HEK293 (cell line): ENCODE measurements at regions not wholly inside any gene's neighbourhood (a gene's known extent, or its start where the extent isn't known, plus 50 kb on each side); places are given as distances from the start of the nearest gene placed in this dataset.

Source experiments
- CTCF ChIA-PET: fragments of 350-600 bp; formaldehyde crosslinking; extraction: SDS; loops from one replicate; lab custom pipeline; 2021; ENCODE audit warnings: antibody characterized with exemption; lab: Yijun Ruan, JAX
- POLR2A ChIA-PET: fragments of 300-600 bp; formaldehyde crosslinking; extraction: SDS; loops from one replicate; lab custom pipeline; 2020; ENCODE audit warnings: antibody characterized with exemption, inconsistent platforms; lab: Yijun Ruan, JAX
- H3K27ac ChIP-seq: fragments of 200-500 bp; sonication (Bioruptor generic); 2 replicates; pipeline ENCODE4 v1.5.1; 2014; ENCODE audit warnings: low read depth, low read length, control low read depth, inconsistent platforms; ENCODE audit errors: extremely low read depth
- H3K36me3 ChIP-seq, 2 experiments: fragments of 200-500 bp in 1 of 2; sonication (Bioruptor generic) in 1 of 2; 1 replicate in 1 of 2; 2 replicates in 1 of 2; pipeline ENCODE4 v1.5.1; 2014 to 2017; ENCODE audit warnings: inconsistent platforms in 2 of 2, low read length in 2 of 2; ENCODE audit not compliant: control insufficient read depth in 2 of 2, insufficient read depth in 1 of 2
- H3K4me1 ChIP-seq: fragments of 200-500 bp; sonication (Bioruptor generic); 2 replicates; pipeline ENCODE4 v1.5.1; 2014; ENCODE audit warnings: mild to moderate bottlenecking, low read length, inconsistent platforms; ENCODE audit not compliant: control insufficient read depth, insufficient read depth
- H3K4me3 ChIP-seq: 2 replicates; pipeline ENCODE4 v1.5.1; 2011; ENCODE audit warnings: low read depth, mild to moderate bottlenecking, control low read depth, low read length, moderate library complexity
- H3K9me3 ChIP-seq: fragments of 200-500 bp; sonication (Bioruptor generic); 2 replicates; pipeline ENCODE4 v1.5.1; 2014; ENCODE audit warnings: low read depth, low read length, inconsistent platforms; ENCODE audit not compliant: control insufficient read depth, insufficient read depth
- ATF2 ChIP-seq: fragments of 450-650 bp; formaldehyde crosslinking; IDR thresholded peaks from 2 replicates; pipeline ENCODE4 v1.5.1; 2016; ENCODE audit warnings: missing biosample characterization, missing genetic modification characterization, low read depth
- BCL11A ChIP-seq: fragments of 450-650 bp; formaldehyde crosslinking; IDR thresholded peaks from 2 replicates; pipeline ENCODE4 v1.5.1; 2016; ENCODE audit warnings: low read depth, missing biosample characterization, missing genetic modification characterization
- GFI1B ChIP-seq: fragments of 450-650 bp; formaldehyde crosslinking; IDR thresholded peaks from 2 replicates; pipeline ENCODE4 v1.5.1; 2016; ENCODE audit warnings: missing biosample characterization, missing genetic modification characterization
- GLIS1 ChIP-seq: fragments of 450-650 bp; formaldehyde crosslinking; IDR thresholded peaks from 2 replicates; pipeline ENCODE4 v1.5.1; 2016; ENCODE audit warnings: missing biosample characterization, missing genetic modification characterization
- IKZF3 ChIP-seq: fragments of 450-650 bp; IDR thresholded peaks from 2 replicates; pipeline ENCODE4 v1.5.0; 2018; ENCODE audit warnings: missing biosample characterization, mild to moderate bottlenecking, missing genetic modification characterization, moderate library complexity
- KLF16 ChIP-seq: fragments of 450-650 bp; formaldehyde crosslinking; IDR thresholded peaks from 2 replicates; pipeline ENCODE4 v1.5.1; 2017; ENCODE audit warnings: missing biosample characterization, missing genetic modification characterization
- KLF8 ChIP-seq: fragments of 450-650 bp; formaldehyde crosslinking; IDR thresholded peaks from 2 replicates; pipeline ENCODE4 v1.5.1; 2016; ENCODE audit warnings: missing biosample characterization, missing genetic modification characterization
- OSR2 ChIP-seq: fragments of 450-650 bp; formaldehyde crosslinking; IDR thresholded peaks from 2 replicates; pipeline ENCODE4 v1.5.1; 2016; ENCODE audit warnings: missing biosample characterization, missing genetic modification characterization
- PATZ1 ChIP-seq: fragments of 450-650 bp; formaldehyde crosslinking; IDR thresholded peaks from 2 replicates; pipeline ENCODE4 v1.5.1; 2016; ENCODE audit warnings: missing biosample characterization, missing genetic modification characterization
- PRDM6 ChIP-seq: fragments of 450-650 bp; formaldehyde crosslinking; IDR thresholded peaks from 2 replicates; pipeline ENCODE4 v1.5.1; 2017; ENCODE audit warnings: missing biosample characterization, missing genetic modification characterization
- SP7 ChIP-seq: fragments of 450-650 bp; formaldehyde crosslinking; IDR thresholded peaks from 2 replicates; pipeline ENCODE4 v1.5.1; 2016; ENCODE audit warnings: missing biosample characterization, missing genetic modification characterization
- TRIM28 ChIP-seq: IDR thresholded peaks from 2 replicates; pipeline ENCODE4 v1.6.1; 2011; ENCODE audit warnings: low read length, control low read depth, borderline replicate concordance
- YY2 ChIP-seq: fragments of 450-650 bp; formaldehyde crosslinking; IDR thresholded peaks from 2 replicates; pipeline ENCODE4 v1.5.1; 2016; ENCODE audit warnings: missing biosample characterization, missing genetic modification characterization
- ZEB2 ChIP-seq: fragments of 450-650 bp; formaldehyde crosslinking; IDR thresholded peaks from 2 replicates; pipeline ENCODE4 v1.5.1; 2016; ENCODE audit warnings: missing biosample characterization, missing genetic modification characterization
- ZNF18 ChIP-seq: fragments of 450-650 bp; formaldehyde crosslinking; IDR thresholded peaks from 2 replicates; pipeline ENCODE4 v1.5.1; 2016; ENCODE audit warnings: missing biosample characterization, missing genetic modification characterization
- ZNF184 ChIP-seq: fragments of 450-650 bp; IDR thresholded peaks from 2 replicates; pipeline ENCODE4 v1.5.1; 2018; ENCODE audit warnings: missing biosample characterization, mild to moderate bottlenecking, missing genetic modification characterization
- ZNF202 ChIP-seq: fragments of 450-650 bp; formaldehyde crosslinking; IDR thresholded peaks from 2 replicates; pipeline ENCODE4 v1.5.1; 2016; ENCODE audit warnings: missing biosample characterization, missing genetic modification characterization, borderline replicate concordance
- ZNF324 ChIP-seq: fragments of 450-650 bp; formaldehyde crosslinking; IDR thresholded peaks from 2 replicates; pipeline ENCODE4 v1.5.1; 2016; ENCODE audit warnings: missing biosample characterization, missing genetic modification characterization
- ZNF350 ChIP-seq: fragments of 450-650 bp; formaldehyde crosslinking; IDR thresholded peaks from 2 replicates; pipeline ENCODE4 v1.5.0; 2017; ENCODE audit warnings: missing biosample characterization, mild to moderate bottlenecking, missing genetic modification characterization
- ZNF423 ChIP-seq: fragments of 450-650 bp; formaldehyde crosslinking; IDR thresholded peaks from 2 replicates; pipeline ENCODE4 v1.5.1; 2016; ENCODE audit warnings: missing biosample characterization, missing genetic modification characterization
- ZNF433 ChIP-seq: fragments of 450-650 bp; formaldehyde crosslinking; IDR thresholded peaks from 2 replicates; pipeline ENCODE4 v1.5.1; 2016; ENCODE audit warnings: missing biosample characterization, missing genetic modification characterization, low read depth
- ZNF449 ChIP-seq: fragments of 450-650 bp; formaldehyde crosslinking; IDR thresholded peaks from 2 replicates; pipeline ENCODE4 v1.5.1; 2017; ENCODE audit warnings: missing biosample characterization, mild to moderate bottlenecking, missing genetic modification characterization, moderate library complexity
- ZNF514 ChIP-seq: fragments of 450-650 bp; formaldehyde crosslinking; IDR thresholded peaks from 2 replicates; pipeline ENCODE4 v1.5.1; 2016; ENCODE audit warnings: missing biosample characterization, missing genetic modification characterization
- ZNF529 ChIP-seq: fragments of 450-650 bp; formaldehyde crosslinking; IDR thresholded peaks from 2 replicates; pipeline ENCODE4 v1.5.1; 2017; ENCODE audit warnings: missing genetic modification characterization, missing biosample characterization; ENCODE audit not compliant: insufficient replicate concordance
- ZNF548 ChIP-seq: fragments of 450-650 bp; formaldehyde crosslinking; IDR thresholded peaks from 2 replicates; pipeline ENCODE4 v1.5.1; 2016; ENCODE audit warnings: missing biosample characterization, missing genetic modification characterization
- ZNF600 ChIP-seq: fragments of 450-650 bp; formaldehyde crosslinking; IDR thresholded peaks from 2 replicates; pipeline ENCODE4 v1.5.1; 2016; ENCODE audit warnings: missing biosample characterization, missing genetic modification characterization
- ZNF626 ChIP-seq: fragments of 450-650 bp; sonication (Bioruptor Pico); formaldehyde crosslinking; IDR thresholded peaks from 2 replicates; pipeline ENCODE4 v1.5.1; 2018; ENCODE audit warnings: missing biosample characterization, missing genetic modification characterization, inconsistent platforms
- ZNF785 ChIP-seq: fragments of 450-650 bp; formaldehyde crosslinking; IDR thresholded peaks from 2 replicates; pipeline ENCODE4 v1.5.1; 2016; ENCODE audit warnings: missing biosample characterization, missing genetic modification characterization
- ZXDB ChIP-seq: fragments of 450-650 bp; formaldehyde crosslinking; IDR thresholded peaks from 2 replicates; pipeline ENCODE4 v1.5.1; 2016; ENCODE audit warnings: missing biosample characterization, missing genetic modification characterization

- Histone ChIP-seq H3K4me1 (no peaks in the 10 kb centered on the region), H3K4me3 (no peak overlapping the region), H3K36me3 (no peaks in the 10 kb centered on the region), H3K9me3 (no peaks in the 10 kb centered on the region), H3K27ac (no peak overlapping the region)
- CTCF ChIA-PET = no interaction called here
- TF ChIP-seq KLF16 (tag by site-specific recombination) (no peak), ZNF529 (no peak), ZNF548 (tag by site-specific recombination) (no peak), ZNF202 (tag by site-specific recombination) (no peak), ZEB2 (no peak), KLF8 (tag by site-specific recombination) (no peak), YY2 (tag by site-specific recombination) (no peak), ZNF350 (no peak), ZNF626 (tag by site-specific recombination) (no peak), GLIS1 (tag by site-specific recombination) (no peak), ZNF514 (tag by site-specific recombination) (no peak), ZNF600 (tag by site-specific recombination) (no peak), ZNF785 (tag by site-specific recombination) (no peak), ZNF449 (tag by site-specific recombination) (no peak)
- POLR2A ChIA-PET = no interaction called here
Observed at GRCh38 chr13:74335370-74335769, 201.2 kb upstream of the KLF12 start.

GRCh38 chr13:74329962-74330361 lies 195.8 kb upstream of the KLF12 start:
- Histone ChIP-seq H3K4me1 (no peaks in the 10 kb centered on the region), H3K36me3 (no peaks in the 10 kb centered on the region), H3K27ac (no peak overlapping the region), H3K9me3 (no peaks in the 10 kb centered on the region), H3K4me3 (no peak overlapping the region)
- ChIA-PET POLR2A (interaction anchor here (0.8 to 1.7 kb wide), 2 partner anchors 24 to 196 kb away, joined by 3 to 5 read pairs; partner anchors contain the start of gene KLF12), CTCF (interaction anchor here (1.1 to 1.2 kb wide), 2 partner anchors 40 to 258 kb away, joined by 3 read pairs; no protein-coding TSS in a partner anchor)
- TF ChIP-seq ZNF184 (tag by site-specific recombination) = peak; percentile 26; the same call in 1 of the 2 replicates
- TF ChIP-seq ATF2 (tag by site-specific recombination) = peak; percentile 49
- no peak for TF ChIP-seq GFI1B (tag by site-specific recombination)
- peak; percentile 73; the same call in 1 of the 2 replicates for TF ChIP-seq OSR2 (tag by site-specific recombination)
- 0 out of 2 replicates have a peak, but pooled peaks have one; percentile 34 for TF ChIP-seq ZNF324 (tag by site-specific recombination)
- TF ChIP-seq ZNF18 (tag by site-specific recombination) = peak; percentile 95
- no peak for TF ChIP-seq ZNF423 (tag by site-specific recombination)
- TF ChIP-seq KLF8 (tag by site-specific recombination) = peak; percentile 33; the same call in 1 of the 2 replicates
- TF ChIP-seq SP7 (tag by site-specific recombination) = peak; percentile 37
- peak; percentile 37; the same call in 1 of the 2 replicates for TF ChIP-seq IKZF3 (tag by site-specific recombination)
- peak; percentile 61; the same call in 1 of the 2 replicates for TF ChIP-seq ZEB2
- 0 out of 2 replicates have a peak, but pooled peaks have one; percentile 37 for TF ChIP-seq PATZ1 (tag by site-specific recombination)
- no peak for TF ChIP-seq BCL11A (tag by site-specific recombination)
- TF ChIP-seq ZNF433 (tag by site-specific recombination) = no peak
- TF ChIP-seq ZXDB (tag by site-specific recombination) = 0 out of 2 replicates have a peak, but pooled peaks have one; percentile 13
- TF ChIP-seq PRDM6 (tag by site-specific recombination) = peak; percentile 60
- 0 out of 2 replicates have a peak, but pooled peaks have one; percentile 50 for TF ChIP-seq TRIM28
